HG02885 (cell line): ENCODE measurements at regions not wholly inside any gene's neighbourhood (a gene's known extent, or its start where the extent isn't known, plus 50 kb on each side); places are given as distances from the start of the nearest gene placed in this dataset.
"Not testable (repeated sequence)": the region's sequence is repeated elsewhere in the genome, so short reads cannot be mapped to it uniquely, and the experiment has no call there.

Source experiments
- ATAC-seq: cut with Tn5 transposase; IDR thresholded peaks from one replicate; pipeline ENCODE4 v1.9.1; 2021; ENCODE audit warnings: mild to moderate bottlenecking; ENCODE audit not compliant: unreplicated experiment, poor library complexity

GRCh38 chr5:6243706-6244338 lies 134.5 kb downstream of the MED10 start:
- no peak for ATAC-seq

DNA sequence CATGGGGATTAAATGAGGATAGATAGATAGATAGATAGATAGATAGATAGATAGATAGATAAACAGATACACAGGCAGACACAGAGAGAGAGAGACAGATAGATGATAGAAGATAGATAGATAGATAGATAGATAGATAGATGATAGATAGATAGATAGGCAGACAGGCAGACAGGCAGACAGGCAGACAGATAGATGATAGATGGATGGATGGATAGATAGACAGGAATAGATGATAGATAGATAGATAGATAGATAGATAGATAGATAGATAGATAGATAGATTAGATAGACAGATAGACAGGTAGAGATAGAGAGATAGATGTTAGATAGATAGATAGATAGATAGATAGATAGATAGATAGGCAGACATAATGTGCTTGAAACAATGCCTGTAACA lies 137.3 kb downstream of the MED10 start:
- ATAC-seq: not testable (repeated sequence)

- ATAC-seq: peak; percentile 95
Observed at GRCh38 chr5:6236858-6237481, 141.4 kb downstream of the MED10 start.

DNA sequence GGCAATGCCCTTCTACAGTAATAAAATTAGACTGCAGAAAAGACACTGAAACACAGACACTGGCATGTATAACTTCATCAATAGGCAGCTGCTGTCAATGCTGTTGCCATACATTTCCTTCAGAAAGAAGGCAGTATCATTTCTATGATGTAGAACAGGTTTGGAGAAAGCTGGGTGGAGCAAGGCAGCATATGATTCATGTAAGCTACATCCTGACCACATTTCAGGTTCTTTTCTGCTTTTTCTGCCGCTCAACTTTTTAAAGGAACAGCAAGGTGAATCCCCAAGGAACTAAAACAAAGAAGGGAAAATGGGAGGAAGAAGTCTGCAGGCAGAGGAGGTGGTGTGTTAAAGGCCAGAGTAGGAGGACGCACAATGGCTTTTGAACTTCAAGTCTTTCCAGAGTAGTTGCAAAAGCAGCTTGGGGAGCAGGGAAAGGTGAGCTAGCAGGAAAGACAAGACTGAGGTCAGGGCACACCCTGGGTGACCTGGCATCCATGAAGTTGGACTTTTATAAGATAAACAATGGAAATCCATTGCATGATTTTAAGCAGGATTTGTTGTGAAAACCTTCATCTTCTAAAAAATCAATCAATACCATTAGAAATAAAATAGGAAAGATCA lies 142.1 kb downstream of the MED10 start:
- no peak for ATAC-seq

DNA sequence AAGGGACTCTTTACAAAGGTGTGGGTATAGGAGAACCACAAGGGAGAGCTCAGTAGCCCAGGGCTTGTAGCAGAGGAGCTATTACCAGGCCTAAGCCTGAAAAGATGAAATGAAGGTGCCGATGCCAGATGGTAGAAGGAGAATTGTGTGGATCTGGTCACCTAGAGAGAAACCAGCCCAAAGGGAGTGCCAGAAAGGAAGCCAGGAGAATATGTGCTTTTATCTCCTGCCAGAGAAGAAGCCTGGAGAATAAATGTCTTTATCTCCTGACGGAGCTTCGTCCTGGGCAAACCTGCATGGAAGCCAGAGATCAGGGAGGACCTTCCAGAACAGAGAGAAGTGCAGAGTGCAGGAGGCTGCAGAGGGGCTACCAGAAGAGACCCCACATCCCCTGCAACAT lies 142.6 kb downstream of the MED10 start:
- ATAC-seq: no peak

DNA sequence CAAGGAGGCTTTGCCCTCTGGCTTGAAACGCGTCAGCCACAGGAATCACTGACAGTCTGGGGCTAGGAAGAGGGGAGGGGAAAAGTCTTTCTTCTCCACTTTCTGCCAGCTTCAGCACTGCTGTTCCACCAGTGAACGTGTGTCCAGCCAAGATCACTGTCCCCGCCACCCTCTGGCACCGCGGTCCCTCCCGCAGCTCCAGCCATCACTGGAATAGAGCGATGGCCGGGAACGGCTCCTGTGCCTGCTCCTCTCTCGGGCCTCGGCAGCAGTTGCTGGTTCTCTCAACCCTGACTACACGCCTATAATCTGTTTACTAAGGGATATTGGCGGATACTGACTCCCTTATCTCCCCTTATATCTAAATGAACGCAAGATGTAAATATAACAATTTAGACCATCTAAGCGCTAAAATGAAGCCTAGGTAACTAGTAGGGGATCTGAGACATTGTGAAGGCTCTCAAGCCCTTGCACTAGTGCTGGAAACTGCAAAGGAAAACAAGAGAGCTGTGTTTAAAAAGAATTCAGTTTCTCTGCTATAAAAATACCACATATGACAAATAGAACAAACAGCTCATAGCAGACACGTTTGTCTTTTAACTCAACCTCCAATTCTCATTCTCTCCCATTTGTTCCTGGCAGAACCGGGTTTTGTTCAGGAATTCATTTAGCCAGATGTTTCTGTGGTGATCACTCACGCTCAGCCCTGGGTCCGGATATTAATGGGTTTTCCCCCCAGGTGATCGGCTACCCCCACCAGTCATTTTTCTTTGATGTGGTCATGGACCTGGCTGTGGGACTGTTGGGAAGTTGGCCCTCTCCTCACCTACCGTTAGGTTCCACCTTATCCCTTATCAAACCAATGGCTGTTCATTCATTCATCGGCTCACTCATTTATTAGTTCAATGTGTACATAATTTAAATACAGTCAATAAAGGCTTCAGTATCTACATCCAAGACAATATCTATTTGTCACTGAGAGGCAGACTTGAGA lies 149.8 kb downstream of the MED10 start:
- no peak for ATAC-seq

DNA sequence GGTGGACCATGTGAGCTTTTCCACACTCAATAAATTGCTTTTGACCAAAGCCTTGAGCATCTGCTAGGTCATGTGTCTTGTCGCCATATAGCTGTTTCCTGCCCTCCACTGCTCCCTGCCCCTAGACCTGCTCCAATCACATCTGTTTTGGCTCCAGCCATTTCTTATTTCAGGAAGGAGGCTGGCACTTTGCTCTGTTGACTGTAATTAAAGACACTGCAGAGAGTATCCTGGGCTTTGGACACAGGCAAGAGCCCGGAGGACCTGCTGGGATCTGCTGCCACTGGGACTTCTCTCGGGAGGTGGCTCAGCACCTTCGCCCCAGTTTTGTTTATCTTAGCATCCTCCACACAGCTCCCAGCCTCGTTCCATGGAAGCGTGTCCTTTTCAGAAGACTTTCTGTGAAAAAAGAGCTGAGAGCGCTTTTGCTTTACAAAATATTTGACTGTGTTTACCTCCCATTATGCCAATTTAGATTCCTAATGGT lies 153.2 kb downstream of the MED10 start:
- no peak for ATAC-seq

- ATAC-seq: no peak
Observed at GRCh38 chr5:6224406-6224805, 153.9 kb downstream of the MED10 start.

- ATAC-seq: no peak
Observed at GRCh38 chr5:6222899-6223298, 155.4 kb downstream of the MED10 start.

GRCh38 chr5:6222121-6222520 lies 156.2 kb downstream of the MED10 start:
- no peak for ATAC-seq

- ATAC-seq: no peak
Observed at GRCh38 chr5:6221141-6221626, 157.2 kb downstream of the MED10 start.

- ATAC-seq: no peak
Observed at GRCh38 chr5:6220346-6221088, 157.8 kb downstream of the MED10 start.

- no peak for ATAC-seq
Observed at GRCh38 chr5:6218517-6218916, 159.8 kb downstream of the MED10 start.

GRCh38 chr5:6218116-6218515 lies 160.2 kb downstream of the MED10 start:
- no peak for ATAC-seq

DNA sequence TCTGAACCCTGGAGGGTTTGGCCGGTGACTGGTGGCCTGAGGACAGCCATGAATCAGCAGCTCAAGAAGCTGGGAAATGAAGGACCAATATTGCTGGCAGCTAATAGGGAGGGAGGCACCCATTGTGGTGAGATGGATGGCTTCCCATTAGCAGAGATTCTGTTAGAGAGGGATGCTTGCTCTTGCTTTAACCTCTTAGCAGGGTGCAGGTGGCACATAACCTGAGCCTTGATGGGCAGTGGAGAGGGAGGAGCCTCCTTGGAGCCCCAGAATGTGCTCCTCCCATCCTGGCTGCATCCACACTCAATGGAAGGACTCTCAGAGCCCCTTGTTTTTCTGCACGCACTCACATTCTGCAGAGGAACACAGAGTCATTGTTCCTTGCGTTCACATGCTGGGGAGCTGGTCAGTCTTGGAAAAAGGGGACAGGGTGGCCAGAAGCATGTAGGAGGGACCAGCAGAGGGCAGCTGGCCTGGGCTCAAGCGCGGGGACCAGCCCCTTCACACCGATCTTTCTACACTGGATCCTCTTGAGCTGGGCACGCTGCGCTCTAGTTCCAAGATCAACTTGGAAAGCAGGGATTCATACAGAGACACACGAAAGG lies 161.8 kb downstream of the MED10 start:
- no peak for ATAC-seq

GRCh38 chr5:6215891-6216290 lies 162.5 kb downstream of the MED10 start:
- no peak for ATAC-seq

GRCh38 chr5:6212244-6212643 lies 166.1 kb downstream of the MED10 start:
- no peak for ATAC-seq

DNA sequence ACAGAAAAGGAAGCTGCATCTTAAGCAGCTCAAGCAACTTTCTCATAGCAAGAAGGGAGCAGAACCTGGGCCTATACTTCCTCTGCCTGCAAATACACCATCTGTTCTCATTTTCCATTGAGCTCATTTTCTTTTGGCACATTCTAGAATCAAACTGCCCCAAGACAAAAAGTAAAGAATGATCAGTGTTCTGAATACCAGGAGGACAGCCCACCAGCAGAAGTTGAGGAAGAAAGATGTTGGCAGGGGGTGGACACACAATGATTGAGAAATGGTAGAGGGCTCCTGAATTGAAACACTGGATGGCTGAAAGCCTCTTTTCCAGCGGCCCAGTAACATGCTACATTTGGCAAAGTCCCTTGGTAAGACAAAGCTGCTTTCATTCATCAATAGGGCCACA lies 171.8 kb downstream of the MED10 start:
- no peak for ATAC-seq

GRCh38 chr5:6202968-6203365 lies 175.4 kb downstream of the MED10 start:
- peak; percentile 86 for ATAC-seq
